PC-9 (cell line): ENCODE measurements at regions not wholly inside any gene's neighbourhood (a gene's known extent, or its start where the extent isn't known, plus 50 kb on each side); places are given as distances from the start of the nearest gene placed in this dataset.
A peak's percentile ranks its signal among the peaks of the same experiment; 100 is the strongest.

Experiments
- BruUV-seq: library from RNA; stranded (reverse); fragments of 400-500 nt; replicated peaks from 2 replicates; lab custom pipeline; 2021; lab: Mats Ljungman, UMichigan
- CTCF ChIA-PET: fragments of 300-600 bp; sonication (Branson Sonifier 250); formaldehyde crosslinking; loops from one replicate; lab custom pipeline; 2022; ENCODE audit warnings: antibody characterized with exemption; lab: Charles Lee
- POLR2A ChIA-PET: fragments of 300-600 bp; sonication (Branson Sonifier 250); formaldehyde crosslinking; loops from one replicate; lab custom pipeline; 2022; ENCODE audit warnings: antibody characterized with exemption; ENCODE audit not compliant: unreplicated experiment; lab: Charles Lee
- DNase-seq, 2 experiments: peaks; one replicate each; pipeline versions ENCODE4 v3.0.0 to v3.0.0-alpha.2; 2015 to 2022; ENCODE audit warnings: mixed read lengths in 1 of 2
- H2AFZ ChIP-seq: fragments of 200-600 bp; sonication (generic); 2 replicates; pipeline ENCODE4 v1.8.1; 2017; ENCODE audit warnings: antibody characterized with exemption
- H3F3A ChIP-seq: fragments of 200-600 bp; sonication (generic); 2 replicates; pipeline ENCODE4 v1.8.1; 2017; ENCODE audit warnings: antibody characterized with exemption, mild to moderate bottlenecking, low read depth; ENCODE audit not compliant: insufficient read depth
- H3K27ac ChIP-seq: fragments of 200-600 bp; sonication (generic); 2 replicates; pipeline ENCODE4 v1.6.1; 2016; ENCODE audit warnings: mixed run types
- H3K27me3 ChIP-seq: fragments of 200-600 bp; sonication (generic); 2 replicates; pipeline ENCODE4 v1.6.1; 2016; ENCODE audit warnings: low read depth, mixed run types; ENCODE audit not compliant: insufficient read depth
- H3K36me3 ChIP-seq: fragments of 200-600 bp; sonication (generic); 2 replicates; pipeline ENCODE4 v1.6.1; 2016; ENCODE audit warnings: low read depth, mixed run types
- H3K4me1 ChIP-seq: fragments of 200-600 bp; sonication (generic); replicated peaks from 2 replicates; pipeline ENCODE4 v1.6.1; 2016; ENCODE audit warnings: mixed run types; ENCODE audit not compliant: insufficient read depth
- H3K4me2 ChIP-seq: fragments of 200-600 bp; sonication (generic); 2 replicates; pipeline ENCODE4 v1.6.1; 2017; ENCODE audit warnings: mixed run types
- H3K4me3 ChIP-seq: fragments of 200-600 bp; sonication (generic); 2 replicates; pipeline ENCODE4 v1.6.1; 2016; ENCODE audit warnings: mixed run types
- H3K79me2 ChIP-seq: fragments of 200-600 bp; sonication (generic); 2 replicates; pipeline ENCODE4 v1.6.1; 2017; ENCODE audit warnings: low read depth, mixed run types
- H3K9me2 ChIP-seq: fragments of 200-600 bp; sonication (generic); 2 replicates; pipeline ENCODE4 v1.8.1; 2017; ENCODE audit warnings: mild to moderate bottlenecking; ENCODE audit not compliant: insufficient read depth
- H3K9me3 ChIP-seq: fragments of 200-600 bp; sonication (generic); 2 replicates; pipeline ENCODE4 v1.8.1; 2016; ENCODE audit warnings: low read depth; ENCODE audit not compliant: insufficient read depth
- H4K20me1 ChIP-seq: fragments of 200-600 bp; sonication (generic); 2 replicates; pipeline ENCODE4 v1.8.1; 2017; ENCODE audit not compliant: insufficient read depth
- CTCF ChIP-seq: fragments of 200-600 bp; sonication (generic); conservative IDR thresholded peaks from 2 replicates; pipeline ENCODE4 v1.6.1; 2017; ENCODE audit warnings: mixed run types, antibody characterized with exemption, mild to moderate bottlenecking, moderate library complexity
- EZH2 ChIP-seq: fragments of 200-600 bp; sonication (generic); IDR thresholded peaks from 2 replicates; pipeline ENCODE4 v1.8.0; 2017; ENCODE audit warnings: antibody characterized with exemption, low read depth
- intact Hi-C: fragments of 100-400 bp; cut with micrococcal nuclease; formaldehyde crosslinking; loops from one replicate; pipeline ENCODE4 v1.10.0; 2022; ENCODE audit not compliant: unreplicated experiment

- H3K9me3 ChIP-seq = no peaks in the 10 kb centered on the region
- intact Hi-C loops = no loop called here
- no peaks in the 10 kb centered on the region for H4K20me1 ChIP-seq
- no peak overlapping the region for H3K4me2 ChIP-seq
- no peak overlapping the region for H3K27ac ChIP-seq
- no peaks in the 10 kb centered on the region for H3K9me2 ChIP-seq
- no peaks in the 10 kb centered on the region for H3K4me1 ChIP-seq
- ChIA-PET CTCF (no interaction called here), POLR2A (no interaction called here)
- no peak for DNase-seq
- H3F3A ChIP-seq = no peaks in the 10 kb centered on the region
- TF ChIP-seq EZH2 = no peak
- TF ChIP-seq CTCF = no peak
- no TSS peak for BruUV-seq
- no peaks in the 10 kb centered on the region for H3K36me3 ChIP-seq
- H3K79me2 ChIP-seq = no peaks in the 10 kb centered on the region
- H3K4me3 ChIP-seq = no peak overlapping the region
- peaks cover 99% of the 10 kb centered on the region for H3K27me3 ChIP-seq
- H2AFZ ChIP-seq = no peak overlapping the region
Measured at GRCh38 chr20:60990643-60991042, 261.4 kb upstream of the CDH4 start.

GRCh38 chr20:60993433-60994044 is 258.5 kb upstream of the CDH4 start:
- H3K4me1 ChIP-seq = no peaks in the 10 kb centered on the region
- ChIA-PET CTCF (no interaction called here), POLR2A (no interaction called here)
- H3F3A ChIP-seq = no peaks in the 10 kb centered on the region
- H3K9me3 ChIP-seq = no peaks in the 10 kb centered on the region
- H3K4me2 ChIP-seq = no peak overlapping the region
- H3K79me2 ChIP-seq = no peaks in the 10 kb centered on the region
- intact Hi-C loops = no loop called here
- peak in 1 of 2 experiments; percentile 22 for DNase-seq
- H3K27me3 ChIP-seq = peaks cover 98% of the 10 kb centered on the region
- no peak overlapping the region for H3K4me3 ChIP-seq
- H2AFZ ChIP-seq = no peak overlapping the region
- no peaks in the 10 kb centered on the region for H3K36me3 ChIP-seq
- no peak overlapping the region for H3K27ac ChIP-seq
- TF ChIP-seq EZH2 = no peak
- TF ChIP-seq CTCF = no peak; the same call in 1 of the 2 replicates
- H3K9me2 ChIP-seq = no peaks in the 10 kb centered on the region
- no peaks in the 10 kb centered on the region for H4K20me1 ChIP-seq
- no TSS peak for BruUV-seq

GRCh38 chr20:60999250-60999649 is 252.8 kb upstream of the CDH4 start:
- Histone ChIP-seq H3K27me3 (peaks cover 73% of the 10 kb centered on the region), H2AFZ (no peak overlapping the region), H3K4me3 (no peak overlapping the region), H3K9me2 (no peaks in the 10 kb centered on the region), H3K36me3 (no peaks in the 10 kb centered on the region), H3F3A (no peaks in the 10 kb centered on the region), H3K27ac (no peak overlapping the region), H4K20me1 (no peaks in the 10 kb centered on the region), H3K9me3 (no peaks in the 10 kb centered on the region), H3K79me2 (no peaks in the 10 kb centered on the region), H3K4me2 (no peak overlapping the region), H3K4me1 (no peaks in the 10 kb centered on the region)
- intact Hi-C loops = no loop called here
- DNase-seq = no peak
- no peak for TF ChIP-seq EZH2
- TF ChIP-seq CTCF = no peak
- POLR2A ChIA-PET = no interaction called here
- CTCF ChIA-PET = no interaction called here
- no TSS peak for BruUV-seq
